GM21529 (cell line): ENCODE measurements at regions not wholly inside any gene's neighbourhood (a gene's known extent, or its start where the extent isn't known, plus 50 kb on each side); places are given as distances from the start of the nearest gene placed in this dataset.
"Not testable (repeated sequence)": the region's sequence is repeated elsewhere in the genome, so short reads cannot be mapped to it uniquely, and the experiment has no call there.

Experiments
- ATAC-seq: cut with Tn5 transposase; IDR thresholded peaks from one replicate; pipeline ENCODE4 v1.9.1; 2021; ENCODE audit not compliant: unreplicated experiment

DNA sequence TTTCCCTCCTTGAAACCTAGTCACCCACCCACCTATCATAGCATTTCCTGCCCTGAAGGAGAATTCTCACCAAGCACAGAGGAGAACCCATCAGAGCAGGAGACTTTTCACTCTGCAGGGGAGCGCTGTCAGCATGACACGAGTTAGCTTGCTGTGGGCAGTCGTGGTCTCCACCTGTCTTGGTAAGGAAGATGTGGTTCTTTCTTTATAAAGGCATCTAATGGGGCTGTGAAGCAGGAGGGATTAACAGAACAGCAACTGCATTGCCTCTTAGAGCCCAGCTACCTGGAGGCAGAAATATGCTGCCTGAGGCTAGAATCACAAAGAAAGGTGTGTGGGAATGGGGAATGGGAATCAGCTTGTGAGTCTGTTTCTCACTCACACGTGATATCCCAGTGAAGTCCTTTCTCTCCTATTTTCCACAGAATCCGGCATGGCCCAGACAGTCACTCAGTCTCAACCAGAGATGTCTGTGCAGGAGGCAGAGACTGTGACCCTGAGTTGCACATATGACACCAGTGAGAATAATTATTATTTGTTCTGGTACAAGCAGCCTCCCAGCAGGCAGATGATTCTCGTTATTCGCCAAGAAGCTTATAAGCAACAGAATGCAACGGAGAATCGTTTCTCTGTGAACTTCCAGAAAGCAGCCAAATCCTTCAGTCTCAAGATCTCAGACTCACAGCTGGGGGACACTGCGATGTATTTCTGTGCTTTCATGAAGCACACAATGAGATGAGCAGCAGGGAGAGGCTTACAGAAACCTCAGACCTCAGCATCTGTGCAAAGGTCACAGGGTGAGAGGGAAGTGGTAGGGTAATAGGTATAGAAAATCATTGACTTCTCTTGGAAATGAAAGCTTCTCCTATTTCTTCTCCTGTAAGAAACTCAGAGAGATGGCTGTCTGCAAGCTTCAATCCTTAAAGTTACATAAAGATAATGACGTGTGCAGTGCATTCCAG is 316.9 kb downstream of the DAD1 start:
- ATAC-seq, result no peak

DNA sequence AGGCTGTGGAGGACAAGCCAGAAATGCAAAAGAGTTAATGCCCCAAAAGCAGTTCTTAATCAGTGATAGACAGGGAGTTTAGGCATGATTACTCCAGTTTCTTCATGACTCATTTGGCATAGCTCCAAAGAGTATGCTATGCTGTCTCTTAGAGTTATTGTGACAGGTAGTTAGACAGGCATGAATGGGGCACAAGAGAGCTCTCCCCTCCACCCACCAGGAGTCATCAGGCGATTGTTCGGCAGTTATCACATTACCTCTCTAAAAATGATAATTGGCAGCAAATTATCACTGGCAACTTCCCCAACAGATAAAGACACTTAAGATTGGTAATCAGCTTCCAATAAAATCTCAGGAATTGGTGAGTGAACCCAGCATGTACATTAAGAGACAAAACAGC is 320.1 kb downstream of the DAD1 start:
- no peak for ATAC-seq

DNA sequence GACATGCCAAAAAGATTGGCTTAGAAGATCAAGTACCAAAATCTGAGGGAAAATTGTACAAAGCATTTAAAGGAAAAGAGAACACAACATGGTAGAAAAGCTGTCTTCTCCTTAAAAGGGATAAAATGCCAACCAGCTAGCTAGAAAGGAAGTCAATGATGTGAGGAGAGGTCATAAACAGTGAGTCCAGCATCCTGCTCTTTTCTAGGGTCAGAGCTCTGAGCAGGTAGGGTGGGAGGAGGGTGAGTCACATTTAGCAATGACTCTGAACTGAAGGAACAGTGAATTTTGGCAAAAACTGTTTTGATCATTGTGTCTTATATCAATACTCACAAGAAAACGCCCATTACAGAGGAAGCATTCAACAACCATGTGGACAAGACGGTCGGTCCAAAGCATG is 322.3 kb downstream of the DAD1 start:
- ATAC-seq, result no peak

DNA sequence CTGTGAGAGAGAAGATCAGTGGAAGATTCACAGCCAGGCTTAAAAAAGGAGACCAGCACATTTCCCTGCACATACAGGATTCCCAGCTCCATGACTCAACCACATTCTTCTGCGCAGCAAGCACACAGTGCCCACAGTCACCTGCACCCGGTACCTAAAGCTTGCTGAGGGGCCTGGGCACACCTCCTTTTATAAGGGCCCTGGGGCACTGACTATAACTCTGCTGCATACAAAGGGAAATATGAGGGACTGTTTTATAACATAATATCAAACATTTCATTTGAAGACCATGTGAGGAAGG is 322.9 kb downstream of the DAD1 start:
- ATAC-seq, result no peak

DNA sequence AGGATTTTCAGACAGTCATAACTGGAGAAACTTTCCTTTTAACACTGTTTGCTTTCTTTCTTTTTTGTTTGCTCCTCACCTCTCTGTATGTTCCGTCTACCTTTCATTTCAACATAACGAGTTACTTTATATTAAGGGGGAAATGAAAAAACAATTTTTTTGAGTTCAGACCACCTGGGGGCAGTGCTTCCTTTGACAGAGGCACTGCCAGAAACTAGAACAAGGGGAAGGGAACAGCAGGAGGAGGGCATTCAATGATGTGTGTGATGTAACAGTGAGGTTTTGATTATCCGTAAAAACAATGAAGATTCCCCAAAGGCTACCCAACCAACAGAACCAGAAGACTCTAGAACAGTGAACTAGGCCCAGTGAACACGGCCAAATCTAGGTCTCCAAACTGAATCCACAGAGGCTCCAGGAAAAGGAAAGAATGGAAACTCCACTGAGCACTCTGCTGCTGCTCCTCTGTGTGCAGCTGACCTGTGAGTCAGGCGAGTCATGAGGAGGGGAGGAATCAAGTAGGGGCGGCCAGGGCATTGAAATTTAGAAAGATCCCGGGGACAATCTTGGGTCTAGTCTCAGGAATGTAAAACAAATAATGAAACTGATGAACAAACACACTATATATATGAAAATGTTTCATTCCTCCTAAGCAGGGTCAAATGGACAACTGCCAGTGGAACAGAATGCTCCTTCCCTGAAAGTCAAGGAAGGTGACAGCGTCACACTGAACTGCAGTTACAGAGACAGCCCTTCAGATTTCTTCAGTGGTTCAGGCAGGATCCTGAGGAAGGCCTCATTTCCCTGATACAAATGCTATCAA is 323.5 kb downstream of the DAD1 start:
- ATAC-seq, result no peak

DNA sequence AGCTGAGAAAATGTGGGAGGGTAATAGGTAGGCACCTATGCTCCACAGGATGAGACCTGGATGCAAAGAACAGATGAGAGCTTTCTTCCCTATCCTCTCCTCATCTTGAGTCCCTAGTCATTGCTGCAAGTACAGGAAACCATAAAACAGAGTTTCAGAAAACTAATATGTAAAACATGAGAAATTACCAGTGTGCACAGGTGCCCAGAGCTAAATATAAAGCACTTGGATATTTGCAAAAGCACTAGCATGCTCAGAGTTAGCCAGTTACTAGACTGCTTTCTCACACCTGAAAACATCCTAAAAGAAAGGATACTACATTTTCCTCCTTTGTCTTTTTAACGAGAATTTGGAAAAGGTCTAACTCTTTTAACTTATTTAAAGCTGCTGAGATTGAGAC is 324.3 kb downstream of the DAD1 start:
- ATAC-seq, result no peak

DNA sequence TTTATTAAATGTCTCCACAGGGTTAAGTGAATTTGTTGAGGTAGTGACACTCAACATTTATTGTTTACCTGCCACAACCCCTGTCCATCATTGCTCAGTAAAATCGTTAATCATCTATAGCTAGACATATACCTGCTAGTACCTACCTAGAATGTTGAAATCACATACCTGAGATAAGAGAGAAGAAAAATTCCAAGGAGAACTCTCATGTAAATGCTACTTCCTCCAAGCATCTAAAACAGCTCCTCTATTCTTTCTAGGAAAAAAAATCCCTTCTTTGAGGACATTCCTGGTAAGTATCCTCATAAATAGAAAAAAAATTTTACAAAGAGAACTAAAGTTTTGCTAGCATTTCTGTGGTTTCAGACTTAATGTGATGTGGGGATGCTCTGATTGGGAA is 325.1 kb downstream of the DAD1 start:
- no peak for ATAC-seq

DNA sequence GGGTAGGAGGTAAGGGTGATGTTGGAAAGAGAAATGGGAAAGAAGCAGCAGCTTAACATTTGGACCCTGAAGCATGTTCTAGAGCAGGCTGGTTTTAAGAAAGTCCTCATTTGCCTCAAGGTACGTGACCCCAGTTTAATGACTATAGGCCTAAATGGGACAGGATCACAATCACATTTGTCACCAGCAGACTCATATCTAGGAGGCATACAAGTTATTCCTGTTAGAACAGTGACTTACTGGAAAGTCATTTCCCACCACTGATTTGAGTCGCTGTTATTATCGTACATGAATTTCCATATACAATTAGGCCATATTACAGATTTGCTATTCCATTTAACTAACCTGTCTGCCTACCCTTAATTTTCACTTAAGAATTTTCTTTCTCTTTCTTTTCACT is 326.1 kb downstream of the DAD1 start:
- no peak for ATAC-seq

DNA sequence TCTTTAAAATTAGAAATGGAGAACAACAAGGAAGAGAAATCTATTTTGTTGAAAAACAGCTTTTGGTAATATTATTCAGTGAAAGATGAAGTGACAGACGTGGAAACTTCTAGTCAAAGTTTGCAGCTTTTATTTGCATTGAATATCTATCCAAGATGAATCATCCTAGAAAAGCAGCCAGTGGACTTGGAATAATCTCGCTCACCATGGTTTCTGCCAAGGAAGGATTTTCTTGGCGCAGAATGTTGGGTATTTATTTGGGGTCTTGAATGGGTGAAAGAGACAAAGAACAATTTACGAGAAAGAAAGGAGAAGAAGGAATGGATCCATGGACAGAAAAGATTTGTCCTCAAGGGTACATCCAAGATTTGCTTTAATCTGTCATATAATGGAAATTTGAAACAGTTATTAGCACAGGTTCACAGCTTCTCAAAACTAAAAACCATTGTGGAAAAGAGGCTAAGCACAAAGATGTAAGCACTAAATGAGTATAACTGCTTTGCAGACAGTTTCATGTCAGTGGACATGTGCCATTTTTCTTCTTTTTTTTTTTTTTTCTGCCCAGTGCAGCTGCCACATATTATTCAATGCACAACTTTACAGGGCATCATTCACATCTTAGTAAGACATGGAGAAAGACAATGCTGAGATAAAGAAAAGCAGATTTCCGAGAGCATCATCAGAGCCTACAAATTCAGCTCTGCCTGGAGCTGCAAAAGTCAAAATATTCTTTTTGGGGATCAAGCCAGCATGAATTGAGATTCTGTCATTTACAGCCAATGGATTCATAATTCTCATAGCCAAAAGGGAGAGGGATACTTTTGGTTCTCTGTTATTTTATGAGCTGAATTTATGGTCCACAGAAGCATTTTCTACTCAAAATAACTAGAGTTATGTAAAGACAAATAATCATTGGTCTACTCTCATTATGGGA is 333.7 kb downstream of the DAD1 start:
- no peak for ATAC-seq

DNA sequence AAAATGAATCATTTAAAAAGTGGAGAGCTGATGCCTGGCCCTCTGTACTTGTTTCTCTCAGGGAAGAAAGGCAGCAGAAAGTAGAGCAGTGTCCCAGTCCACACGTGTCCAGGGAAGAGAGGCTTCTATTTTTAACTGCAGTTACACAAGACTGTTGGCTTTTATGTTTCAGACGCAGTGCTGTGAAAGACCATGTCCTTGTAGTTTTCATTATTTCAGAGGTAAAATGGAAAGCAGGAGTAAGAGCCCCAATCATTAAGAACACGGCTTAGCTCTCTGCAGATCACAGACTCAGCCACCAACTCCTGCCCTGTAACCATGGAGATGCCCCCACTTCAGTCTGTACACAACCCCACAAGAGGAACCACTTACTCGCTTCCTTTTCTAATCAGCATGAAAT is 336.3 kb downstream of the DAD1 start:
- no peak for ATAC-seq

DNA sequence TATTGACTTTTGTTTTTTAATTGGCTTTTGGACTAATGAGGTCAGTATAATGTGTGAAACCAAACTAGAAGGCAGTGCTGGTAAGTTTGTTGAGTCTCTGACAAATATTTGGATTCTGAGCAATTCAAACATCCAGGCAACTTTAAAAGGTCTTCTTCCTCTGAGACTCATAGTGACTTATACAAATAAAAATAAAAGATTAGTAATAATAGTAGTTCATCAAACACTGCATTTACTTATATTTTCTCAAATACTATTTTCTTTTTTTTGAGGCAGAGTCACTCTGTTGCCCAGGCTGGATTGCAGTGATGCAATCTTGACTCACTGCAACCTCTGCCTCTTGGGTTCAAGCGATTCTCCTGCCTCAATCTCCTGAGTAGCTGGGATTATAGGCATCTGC is 337.9 kb downstream of the DAD1 start:
- no peak for ATAC-seq

DNA sequence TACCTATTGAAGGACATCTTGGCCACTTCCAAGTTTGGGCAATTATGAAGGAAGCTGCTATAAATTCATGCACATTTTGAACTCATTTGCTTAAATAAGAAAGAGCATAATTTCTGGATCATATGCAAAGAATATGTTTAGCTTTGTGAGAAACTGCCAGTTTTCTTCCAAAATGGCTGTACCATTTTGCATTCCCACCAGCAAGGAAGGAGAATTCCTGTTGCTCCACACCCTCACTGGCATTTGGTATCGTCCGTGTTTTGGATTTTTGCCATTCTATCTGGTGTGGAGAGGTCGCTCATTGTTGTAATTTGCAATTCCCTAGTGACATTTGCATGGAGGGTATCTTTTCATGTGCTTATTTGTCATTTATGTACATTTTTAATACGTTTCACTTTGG is 339.3 kb downstream of the DAD1 start:
- ATAC-seq, result no peak

DNA sequence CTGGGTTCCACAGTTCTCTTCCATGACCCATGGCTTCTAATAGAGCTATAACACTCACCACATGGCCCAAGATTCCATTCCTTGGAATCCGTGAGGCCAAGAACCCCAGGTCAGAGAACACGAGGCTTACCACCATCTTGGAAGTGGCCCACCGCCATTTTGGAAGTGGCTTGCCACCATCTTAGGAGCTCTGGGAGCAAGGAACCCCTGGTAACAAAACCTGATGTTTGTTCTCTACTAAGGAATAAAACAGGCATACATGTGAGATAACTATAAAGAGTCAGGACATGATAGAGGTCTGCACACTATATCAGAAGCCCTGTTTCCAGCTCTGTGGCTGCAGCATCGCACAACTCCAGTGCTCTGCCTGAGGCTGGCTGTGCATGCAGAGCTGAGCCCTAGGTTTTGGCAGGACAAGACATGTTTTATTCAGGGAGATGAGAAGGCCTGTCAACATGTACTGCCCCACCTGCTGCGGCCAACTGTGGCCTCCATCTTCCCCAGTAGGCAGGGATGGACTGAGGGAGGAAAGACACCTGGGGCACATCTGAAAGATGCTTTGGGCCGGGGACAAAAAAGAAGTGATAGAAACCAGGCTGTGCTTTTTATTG is 344.9 kb downstream of the DAD1 start:
- ATAC-seq, result no peak

DNA sequence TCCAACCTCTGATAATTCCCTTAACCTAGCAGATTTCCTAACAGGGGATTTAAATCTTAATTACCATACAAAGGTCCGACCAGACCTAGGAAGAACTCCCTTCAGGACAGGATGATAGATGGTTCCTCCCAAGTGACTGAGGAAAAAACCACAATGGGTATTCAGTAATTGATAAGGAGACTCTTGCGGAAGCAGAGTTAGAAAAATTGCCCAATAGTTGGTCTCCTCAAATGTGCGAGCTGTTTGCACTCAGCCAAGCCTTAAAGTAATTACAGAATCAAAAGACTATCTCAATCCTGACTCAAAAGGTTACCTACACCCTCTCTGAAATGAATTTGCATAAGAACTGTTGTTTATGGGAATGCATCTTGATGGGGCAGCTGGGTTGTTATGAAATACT is 350.7 kb downstream of the DAD1 start:
- not testable (repeated sequence) for ATAC-seq

DNA sequence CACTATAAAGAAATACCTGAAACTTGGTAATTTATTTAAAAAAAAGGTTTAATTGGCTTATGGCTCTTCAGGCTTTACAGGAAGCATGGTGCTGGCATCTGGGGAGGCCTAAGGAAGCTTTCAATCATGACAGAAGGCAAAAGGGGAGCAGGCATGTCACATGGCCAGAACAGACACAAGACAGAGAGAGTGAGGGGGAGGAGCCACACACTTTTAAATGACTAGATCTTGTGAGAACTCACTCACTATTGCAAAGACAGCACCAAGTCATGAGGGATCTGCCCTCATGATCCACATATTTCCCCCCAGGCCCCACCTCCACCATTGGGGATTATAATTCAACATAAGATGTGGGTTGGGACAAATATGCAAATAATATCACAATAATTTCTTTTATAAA is 355.6 kb downstream of the DAD1 start:
- ATAC-seq, result no peak

DNA sequence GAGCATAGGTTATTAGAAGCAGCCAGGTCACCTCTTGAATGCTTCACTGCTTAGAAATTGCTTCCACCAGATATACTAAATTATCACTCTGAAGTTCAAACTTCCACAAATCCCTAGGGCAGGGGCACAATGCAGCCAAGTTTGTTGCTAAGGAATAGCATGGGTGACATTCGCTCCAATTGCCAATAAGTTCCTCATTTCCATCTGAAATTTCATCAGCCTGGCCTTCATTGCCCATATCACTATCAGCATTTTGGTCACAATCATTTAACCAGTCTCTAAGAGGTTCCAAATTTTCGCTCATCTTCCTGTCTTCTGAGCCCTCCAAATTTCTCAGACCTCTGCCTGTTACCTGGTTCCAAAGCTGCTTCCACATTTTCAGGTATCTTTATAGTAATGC is 356.1 kb downstream of the DAD1 start:
- ATAC-seq, result no peak

DNA sequence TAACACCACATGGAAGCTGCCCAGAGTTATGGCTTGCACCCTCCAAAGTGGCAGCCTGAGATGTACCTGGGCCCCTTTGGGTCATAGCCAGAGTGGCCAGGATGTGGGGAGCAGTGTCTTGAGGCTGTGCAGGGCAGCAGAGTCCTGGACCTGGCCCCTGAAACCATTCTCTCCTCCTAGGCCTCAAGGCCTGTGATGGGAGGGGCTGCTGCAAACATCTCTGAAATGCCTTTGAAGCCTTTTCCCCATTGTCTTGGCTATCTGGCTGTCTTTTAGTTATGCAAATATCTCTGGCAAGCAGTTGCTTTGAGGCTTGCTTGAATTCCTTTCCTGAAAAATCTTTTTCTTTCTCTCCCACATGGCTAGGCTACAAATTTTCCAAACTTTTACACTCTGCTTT is 356.5 kb downstream of the DAD1 start:
- no peak for ATAC-seq

DNA sequence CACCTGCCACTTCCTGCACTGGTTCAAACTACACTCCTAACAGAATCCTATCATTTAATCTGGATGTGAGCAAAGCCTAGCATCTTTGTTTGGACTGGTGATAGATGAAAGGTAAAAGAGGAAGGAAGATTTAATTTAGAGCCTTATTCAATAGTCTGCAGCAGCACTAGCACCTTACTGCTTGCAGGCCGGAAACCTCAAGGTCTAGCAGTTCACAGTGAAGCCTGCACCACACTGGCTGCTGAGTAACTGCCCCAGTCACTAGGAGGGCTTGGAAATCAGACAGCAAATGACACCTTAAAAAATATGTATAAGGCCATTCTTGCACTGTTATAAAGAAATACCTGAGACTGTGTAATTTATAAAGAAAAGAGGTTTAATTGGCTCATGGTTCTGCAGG is 358.0 kb downstream of the DAD1 start:
- ATAC-seq, result no peak

DNA sequence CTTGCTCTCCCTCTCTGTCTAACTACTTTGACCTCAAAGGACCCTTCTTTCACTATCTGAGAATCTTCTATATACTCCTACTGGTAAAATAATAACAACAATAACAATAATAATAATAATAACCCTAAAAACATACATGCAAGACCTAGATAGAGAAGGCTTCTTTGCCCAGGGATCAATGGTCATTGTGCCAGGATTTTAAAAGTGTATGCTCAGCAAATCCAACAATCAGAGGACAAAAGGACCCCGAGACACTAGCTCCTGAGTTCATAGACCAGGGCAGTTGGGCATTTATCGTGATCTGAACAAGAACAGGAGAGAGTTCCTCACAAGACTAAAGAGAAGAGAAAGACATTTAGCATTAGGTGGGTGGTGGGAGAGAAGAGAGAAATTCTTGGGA is 358.5 kb downstream of the DAD1 start:
- ATAC-seq, result no peak

DNA sequence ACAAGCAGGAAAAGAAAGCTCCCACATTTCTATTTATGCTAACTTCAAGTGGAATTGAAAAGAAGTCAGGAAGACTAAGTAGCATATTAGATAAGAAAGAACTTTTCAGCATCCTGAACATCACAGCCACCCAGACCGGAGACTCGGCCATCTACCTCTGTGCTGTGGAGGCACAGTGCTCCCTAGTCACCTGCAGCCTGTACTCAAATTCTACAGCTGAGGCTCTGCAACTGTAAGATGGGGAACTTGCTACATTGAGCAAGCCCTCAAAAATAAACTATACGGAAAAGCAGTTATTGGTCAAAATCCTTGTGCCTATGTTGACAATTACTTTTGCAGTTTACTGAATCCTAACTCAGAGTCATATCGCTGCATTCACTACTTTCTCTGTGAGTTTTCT is 361.9 kb downstream of the DAD1 start:
- ATAC-seq, result no peak

DNA sequence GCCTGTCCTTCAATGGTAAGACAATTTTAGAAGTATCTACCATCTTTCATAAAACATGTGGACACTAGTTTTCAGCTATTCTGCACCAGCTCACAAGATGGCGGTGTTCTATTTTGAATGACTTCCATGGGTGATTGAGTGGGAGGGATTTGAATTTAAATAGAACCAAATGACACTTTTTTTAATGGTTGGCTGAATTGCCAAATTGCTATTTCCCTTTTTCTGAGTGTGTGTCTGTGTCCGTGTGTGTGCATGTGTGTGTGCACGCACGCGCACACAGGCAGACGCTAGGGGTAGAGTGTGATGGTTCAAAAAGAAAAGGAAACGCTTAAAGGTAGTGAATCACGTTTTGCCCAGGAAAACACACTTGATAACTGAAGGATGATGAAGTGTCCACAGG is 362.6 kb downstream of the DAD1 start:
- ATAC-seq, result no peak
